Omental fat pad (tissue), 3 donors: ENCODE measurements at regions not wholly inside any gene's neighbourhood (a gene's known extent, or its start where the extent isn't known, plus 50 kb on each side); places are given as distances from the start of the nearest gene placed in this dataset.
"Not testable (repeated sequence)": the region's sequence is repeated elsewhere in the genome, so short reads cannot be mapped to it uniquely, and the experiment has no call there.

Source experiments
- ATAC-seq: fragments of 150-250 bp; one replicate; pipeline ENCODE4 v1.9.1; 2016; ENCODE audit warnings: mild to moderate bottlenecking, moderate library complexity; ENCODE audit not compliant: low FRiP score
- DNase-seq: peaks from one replicate; pipeline ENCODE4 v3.0.0-alpha.2; 2019; ENCODE audit warnings: low spot score
- CTCF ChIP-seq, 3 donors: fragments of 450-650 bp; IDR thresholded peaks; one replicate each; pipeline ENCODE4 v1.5.1; 2016 to 2017; ENCODE audit warnings: antibody characterized with exemption in 3 of 3, mild to moderate bottlenecking in 3 of 3, moderate library complexity in 2 of 3

DNA sequence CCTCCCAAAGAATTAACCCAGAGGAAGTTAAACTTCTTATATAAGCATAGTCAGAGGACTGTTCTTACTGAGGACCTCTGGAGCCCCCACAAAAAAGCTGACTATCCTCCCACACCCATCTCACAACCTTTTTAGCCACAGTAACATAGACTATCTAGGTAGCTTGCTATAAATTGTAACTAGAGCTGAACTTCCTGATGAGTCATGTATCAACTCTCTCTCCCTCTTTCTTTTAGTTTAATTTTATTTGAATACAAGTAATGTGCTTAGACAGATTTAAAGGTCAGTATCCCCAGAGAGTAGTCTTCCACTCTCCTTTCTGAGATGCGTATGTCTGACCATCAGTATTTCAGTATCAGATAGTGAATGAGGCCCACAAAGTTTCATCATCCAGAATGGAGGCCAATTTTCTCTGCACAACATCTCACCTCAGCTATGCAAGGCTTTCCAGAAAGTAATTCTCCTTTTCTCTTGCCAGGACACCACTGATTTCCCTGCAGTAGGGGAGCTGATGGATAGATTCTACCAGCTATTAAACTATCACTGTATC lies 104.0 kb upstream of the MYRIP start:
- ATAC-seq (no peak), DNase-seq (no peak)
- no peak for TF ChIP-seq CTCF (IDR thresholded peaks at IDR 0.05)

DNA sequence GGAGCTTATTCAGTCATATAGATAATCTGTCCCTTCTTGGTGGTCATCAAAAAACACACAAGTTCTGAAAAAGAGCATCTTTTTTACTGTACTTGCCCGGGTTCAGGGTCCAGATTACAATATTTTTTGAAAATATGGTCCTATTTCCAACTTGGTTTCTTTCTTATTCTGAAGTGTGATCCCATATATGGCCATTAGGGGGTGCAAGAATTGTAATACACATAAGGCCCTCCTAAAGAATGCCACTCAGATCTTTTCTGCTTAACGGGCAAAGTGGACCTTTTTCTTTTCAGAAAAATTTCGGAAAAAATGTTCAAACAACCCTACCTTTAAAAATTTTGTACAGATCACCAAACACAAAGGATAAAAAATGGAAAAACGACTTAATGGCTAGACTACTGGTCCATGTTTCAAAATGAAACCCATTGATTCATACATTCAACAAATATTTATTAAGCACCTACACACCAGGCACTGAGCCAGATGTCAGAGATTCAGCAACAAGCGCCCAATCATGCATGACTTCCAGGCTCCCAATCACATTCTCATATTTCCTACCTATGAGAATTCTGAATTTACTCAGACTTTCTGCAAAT lies 102.0 kb upstream of the MYRIP start:
- DNase-seq (no peak), ATAC-seq (no peak)
- TF ChIP-seq CTCF (IDR thresholded peaks at IDR 0.05), result peak in 1 of 3 donors; percentile 18

DNA sequence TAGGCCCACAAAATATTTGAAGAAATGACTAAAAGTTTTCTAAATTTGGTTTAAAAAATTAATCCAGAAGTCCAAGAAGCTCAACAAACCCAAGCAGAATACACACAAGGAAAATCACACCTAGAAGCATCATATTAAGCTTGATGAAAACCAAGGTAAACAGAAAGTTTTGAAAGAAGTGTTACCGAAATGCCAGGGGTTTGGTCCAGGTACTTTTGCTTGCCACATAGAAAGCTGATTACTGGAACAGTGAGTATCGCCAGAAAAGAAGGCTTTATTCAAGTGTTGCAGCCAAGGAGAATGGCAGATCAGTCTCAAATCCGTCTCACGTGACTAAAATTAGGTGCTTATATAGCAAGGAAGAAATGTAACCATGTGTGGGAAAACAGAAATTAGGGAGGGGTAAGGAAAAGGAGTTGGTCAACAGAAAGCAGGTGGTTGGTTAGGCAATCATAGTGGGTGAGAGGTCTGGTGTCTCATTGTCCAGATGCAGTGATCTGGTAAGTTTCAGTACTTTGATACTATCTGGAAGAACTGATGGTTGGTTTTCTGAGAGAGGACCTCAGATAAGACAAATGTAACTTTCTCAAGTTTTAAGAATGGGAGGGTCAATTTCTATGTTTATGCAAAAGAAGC lies 96.9 kb upstream of the MYRIP start:
- DNase-seq (no peak), ATAC-seq (no peak)
- TF ChIP-seq CTCF (IDR thresholded peaks at IDR 0.05), result no peak

- DNase-seq, ATAC-seq: not testable (repeated sequence)
Observed at GRCh38 chr3:39713341-39713740, 96.1 kb upstream of the MYRIP start.

- DNase-seq, result no peak
- TF ChIP-seq CTCF (IDR thresholded peaks at IDR 0.05), result no peak
- ATAC-seq, result no peak
Observed at GRCh38 chr3:39716849-39717248, 92.6 kb upstream of the MYRIP start.

DNA sequence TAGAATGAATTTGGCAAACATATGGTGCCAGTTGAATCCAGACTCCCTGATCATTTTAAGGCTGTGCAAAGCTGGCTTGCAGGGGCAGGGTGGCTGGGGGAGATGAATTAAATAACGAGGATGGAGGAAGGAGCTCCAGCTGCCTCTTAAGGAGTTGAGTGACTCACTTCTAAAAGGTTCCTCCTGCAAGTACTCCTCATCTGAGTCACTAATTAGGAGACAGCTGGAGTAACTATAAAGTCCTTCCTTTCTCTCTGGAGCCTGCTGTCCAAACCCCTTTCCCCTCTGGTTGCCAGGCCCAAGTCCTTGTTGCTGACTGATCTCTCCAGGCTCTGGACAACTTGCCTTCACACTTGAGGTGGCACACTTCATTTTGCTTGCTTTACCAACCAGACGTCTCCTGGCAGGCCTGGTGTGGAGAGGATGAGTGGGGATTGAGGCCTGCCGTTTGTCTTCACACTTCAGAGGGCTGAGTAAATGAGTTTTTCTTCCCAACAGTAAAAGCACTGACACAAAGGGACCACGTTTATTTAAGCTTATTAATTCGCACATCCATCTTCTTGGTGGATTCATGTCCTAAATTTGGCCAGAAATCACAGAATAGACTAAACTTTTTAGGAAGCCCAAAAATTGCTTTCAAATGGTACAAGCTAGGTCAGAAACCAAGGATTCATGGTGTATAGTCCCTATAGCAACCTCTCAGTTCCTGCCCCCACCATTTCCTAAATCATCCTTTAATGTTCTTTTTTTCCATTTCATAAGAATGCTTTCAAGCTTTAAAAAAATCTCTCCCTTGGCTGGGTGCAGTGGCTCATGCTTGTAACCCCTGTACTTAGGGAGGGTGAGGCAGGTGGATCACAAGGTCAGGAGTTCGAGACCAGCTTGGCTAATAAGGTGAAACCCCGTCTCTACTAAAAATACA lies 90.5 kb upstream of the MYRIP start:
- ATAC-seq (no peak), DNase-seq (no peak)
- no peak for TF ChIP-seq CTCF (IDR thresholded peaks at IDR 0.05)

- no peak for TF ChIP-seq CTCF (IDR thresholded peaks at IDR 0.05)
- ATAC-seq (no peak), DNase-seq (no peak)
Observed at GRCh38 chr3:39721076-39721475, 88.3 kb upstream of the MYRIP start.
